ENCODE measurements at regions not wholly inside any gene's neighbourhood (a gene's known extent, or its start where the extent isn't known, plus 50 kb on each side); places are given as distances from the start of the nearest gene placed in this dataset.

- no peak for DNase-seq (ENCODE audit: low read depth)
Measured at GRCh38 chr3:107884028-107884427, 206.8 kb downstream of the CD47 start.

GRCh38 chr3:107882881-107883280 is 207.9 kb downstream of the CD47 start:
- Histone ChIP-seq H3K27me3 (ENCODE audit: control insufficient read depth, insufficient read depth, low read length) (no peaks in the 10 kb centered on the region), H3K36me3 (ENCODE audit: control insufficient read depth, insufficient read depth, low read length) (no peaks in the 10 kb centered on the region), H3K4me3 (ENCODE audit: low read depth, low read length) (no peak overlapping the region)
- TF ChIP-seq CTCF (IDR thresholded peaks at IDR 0.05; ENCODE audit: insufficient read depth, low read length, severe bottlenecking), result no peak
- FAIRE-seq, result no peak
- DNase-seq (ENCODE audit: low read depth), result no peak

More at GRCh38 chr3:107884028-107884427, 206.8 kb downstream of the CD47 start:
- H3K36me3 ChIP-seq (ENCODE audit: control insufficient read depth, insufficient read depth, low read length), result no peaks in the 10 kb centered on the region
- no peak for FAIRE-seq
- H3K27me3 ChIP-seq (ENCODE audit: control insufficient read depth, insufficient read depth, low read length), result no peaks in the 10 kb centered on the region
- no peak for TF ChIP-seq CTCF (IDR thresholded peaks at IDR 0.05; ENCODE audit: insufficient read depth, low read length, severe bottlenecking)
- no peak overlapping the region for H3K4me3 ChIP-seq (ENCODE audit: low read depth, low read length)

- FAIRE-seq, result peak; percentile 7
- H3K36me3 ChIP-seq (ENCODE audit: control insufficient read depth, insufficient read depth, low read length), result no peaks in the 10 kb centered on the region
- no peak for TF ChIP-seq CTCF (IDR thresholded peaks at IDR 0.05; ENCODE audit: insufficient read depth, low read length, severe bottlenecking)
- DNase-seq (ENCODE audit: low read depth), result no peak
- H3K27me3 ChIP-seq (ENCODE audit: control insufficient read depth, insufficient read depth, low read length), result no peaks in the 10 kb centered on the region
- no peak overlapping the region for H3K4me3 ChIP-seq (ENCODE audit: low read depth, low read length)
Measured at GRCh38 chr3:107882261-107882660, 208.6 kb downstream of the CD47 start.

- TF ChIP-seq CTCF (IDR thresholded peaks at IDR 0.05; ENCODE audit: insufficient read depth, low read length, severe bottlenecking), result no peak
- H3K27me3 ChIP-seq (ENCODE audit: control insufficient read depth, insufficient read depth, low read length), result no peaks in the 10 kb centered on the region
- H3K4me3 ChIP-seq (ENCODE audit: low read depth, low read length), result no peak overlapping the region
- no peak for DNase-seq (ENCODE audit: low read depth)
- no peak for FAIRE-seq
- H3K36me3 ChIP-seq (ENCODE audit: control insufficient read depth, insufficient read depth, low read length), result no peaks in the 10 kb centered on the region
Measured at GRCh38 chr3:107881509-107881908, 209.3 kb downstream of the CD47 start.

GRCh38 chr3:107880702-107881101 is 210.1 kb downstream of the CD47 start:
- Histone ChIP-seq H3K27me3 (ENCODE audit: control insufficient read depth, insufficient read depth, low read length) (no peaks in the 10 kb centered on the region), H3K36me3 (ENCODE audit: control insufficient read depth, insufficient read depth, low read length) (no peaks in the 10 kb centered on the region), H3K4me3 (ENCODE audit: low read depth, low read length) (no peak overlapping the region)
- TF ChIP-seq CTCF (IDR thresholded peaks at IDR 0.05; ENCODE audit: insufficient read depth, low read length, severe bottlenecking), result no peak
- no peak for DNase-seq (ENCODE audit: low read depth)
- no peak for FAIRE-seq

- H3K4me3 ChIP-seq (ENCODE audit: low read depth, low read length), result no peak overlapping the region
- no peak for DNase-seq (ENCODE audit: low read depth)
- TF ChIP-seq CTCF (IDR thresholded peaks at IDR 0.05; ENCODE audit: insufficient read depth, low read length, severe bottlenecking), result no peak
- FAIRE-seq, result peak; percentile 7
- H3K27me3 ChIP-seq (ENCODE audit: control insufficient read depth, insufficient read depth, low read length), result no peaks in the 10 kb centered on the region
- no peaks in the 10 kb centered on the region for H3K36me3 ChIP-seq (ENCODE audit: control insufficient read depth, insufficient read depth, low read length)
Measured at GRCh38 chr3:107877936-107878335, 212.9 kb downstream of the CD47 start.

Data from bronchial epithelial cell (primary cell).